HG02981 (cell line): ENCODE measurements at regions not wholly inside any gene's neighbourhood (a gene's known extent, or its start where the extent isn't known, plus 50 kb on each side); places are given as distances from the start of the nearest gene placed in this dataset.
"Not testable (repeated sequence)": the region's sequence is repeated elsewhere in the genome, so short reads cannot be mapped to it uniquely, and the experiment has no call there.

Experiments used
- ATAC-seq: cut with Tn5 transposase; IDR thresholded peaks from one replicate; pipeline ENCODE4 v1.9.1; 2021; ENCODE audit warnings: mild to moderate bottlenecking, moderate library complexity; ENCODE audit not compliant: unreplicated experiment

GRCh38 chr1:193471981-193472380 is 285.6 kb upstream of the B3GALT2 start:
- ATAC-seq, result no peak

- ATAC-seq, result no peak
These were observed 277.0 kb upstream of the B3GALT2 start for GRCh38 chr1:193463326-193463932.

- peak; percentile 79 for ATAC-seq
These were observed 276.4 kb upstream of the B3GALT2 start for GRCh38 chr1:193462629-193463320.

- no peak for ATAC-seq
These were observed 272.2 kb upstream of the B3GALT2 start for GRCh38 chr1:193458628-193459027.

- no peak for ATAC-seq
These were observed 271.3 kb upstream of the B3GALT2 start for GRCh38 chr1:193457676-193458075.

GRCh38 chr1:193456811-193457280 is 270.4 kb upstream of the B3GALT2 start:
- ATAC-seq, result peak; percentile 58

- no peak for ATAC-seq
These were observed 265.2 kb upstream of the B3GALT2 start for GRCh38 chr1:193451606-193452005.

- ATAC-seq, result no peak
These were observed 264.6 kb upstream of the B3GALT2 start for GRCh38 chr1:193451001-193451400.

GRCh38 chr1:193448682-193449461 is 262.5 kb upstream of the B3GALT2 start:
- peak; percentile 90 for ATAC-seq

GRCh38 chr1:193443886-193444285 is 257.5 kb upstream of the B3GALT2 start:
- no peak for ATAC-seq

- peak; percentile 81 for ATAC-seq
These were observed 252.4 kb upstream of the B3GALT2 start for GRCh38 chr1:193438771-193439170.

GRCh38 chr1:193438312-193438711 is 251.9 kb upstream of the B3GALT2 start:
- peak; percentile 3 for ATAC-seq

GRCh38 chr1:193437785-193438184 is 251.4 kb upstream of the B3GALT2 start:
- ATAC-seq, result peak; percentile 62

- not testable (repeated sequence) for ATAC-seq
These were observed 250.9 kb upstream of the B3GALT2 start for GRCh38 chr1:193437333-193437732.

- no peak for ATAC-seq
These were observed 249.4 kb upstream of the B3GALT2 start for GRCh38 chr1:193435781-193436180.

- ATAC-seq, result no peak
These were observed 247.9 kb upstream of the B3GALT2 start for GRCh38 chr1:193434319-193434718.

GRCh38 chr1:193433599-193433998 is 247.2 kb upstream of the B3GALT2 start:
- no peak for ATAC-seq

GRCh38 chr1:193432979-193433587 is 246.7 kb upstream of the B3GALT2 start:
- ATAC-seq, result no peak

- no peak for ATAC-seq
These were observed 245.0 kb upstream of the B3GALT2 start for GRCh38 chr1:193431265-193431977.

- ATAC-seq, result no peak
These were observed 241.1 kb upstream of the B3GALT2 start for GRCh38 chr1:193427524-193427923.

- ATAC-seq, result no peak
These were observed 239.6 kb upstream of the B3GALT2 start for GRCh38 chr1:193426061-193426460.
